ENCODE measurements at regions not wholly inside any gene's neighbourhood (a gene's known extent, or its start where the extent isn't known, plus 50 kb on each side); places are given as distances from the start of the nearest gene placed in this dataset.

- no peak for DNase-seq (ENCODE audit: low read depth, low spot score)
These were observed 185.0 kb upstream of the SMIM21 start for GRCh38 chr18:75612456-75612855.

- no peak for DNase-seq (ENCODE audit: low read depth, low spot score)
These were observed 180.2 kb upstream of the SMIM21 start for GRCh38 chr18:75607701-75608100.

GRCh38 chr18:75592527-75592926 is 165.0 kb upstream of the SMIM21 start:
- no peak for DNase-seq (ENCODE audit: low read depth, low spot score)

- DNase-seq (ENCODE audit: low read depth, low spot score), result no peak
These were observed 160.9 kb upstream of the SMIM21 start for GRCh38 chr18:75588412-75588811.

GRCh38 chr18:75587131-75587530 is 159.6 kb upstream of the SMIM21 start:
- no peak for DNase-seq (ENCODE audit: low read depth, low spot score)

GRCh38 chr18:75586130-75586889 is 158.8 kb upstream of the SMIM21 start:
- no peak for DNase-seq (ENCODE audit: low read depth, low spot score)

- no peak for DNase-seq (ENCODE audit: low read depth, low spot score)
These were observed 155.4 kb upstream of the SMIM21 start for GRCh38 chr18:75582940-75583339.

- no peak for DNase-seq (ENCODE audit: low read depth, low spot score)
These were observed 154.9 kb upstream of the SMIM21 start for GRCh38 chr18:75582406-75582821.

GRCh38 chr18:75581336-75582131 is 154.0 kb upstream of the SMIM21 start:
- DNase-seq (ENCODE audit: low read depth, low spot score), result no peak

GRCh38 chr18:75574187-75574586 is 146.7 kb upstream of the SMIM21 start:
- DNase-seq (ENCODE audit: low read depth, low spot score), result no peak

GRCh38 chr18:75563150-75563549 is 135.6 kb upstream of the SMIM21 start:
- DNase-seq (ENCODE audit: low read depth, low spot score), result no peak

GRCh38 chr18:75562216-75562615 is 134.7 kb upstream of the SMIM21 start:
- DNase-seq (ENCODE audit: low read depth, low spot score), result no peak

GRCh38 chr18:75558790-75559189 is 131.3 kb upstream of the SMIM21 start:
- DNase-seq (ENCODE audit: low read depth, low spot score), result no peak

GRCh38 chr18:75556841-75557240 is 129.3 kb upstream of the SMIM21 start:
- DNase-seq (ENCODE audit: low read depth, low spot score), result no peak

- no peak for DNase-seq (ENCODE audit: low read depth, low spot score)
These were observed 127.2 kb upstream of the SMIM21 start for GRCh38 chr18:75554644-75555185.

GRCh38 chr18:75554176-75554575 is 126.7 kb upstream of the SMIM21 start:
- no peak for DNase-seq (ENCODE audit: low read depth, low spot score)

GRCh38 chr18:75553021-75553420 is 125.5 kb upstream of the SMIM21 start:
- DNase-seq (ENCODE audit: low read depth, low spot score), result no peak

GRCh38 chr18:75551071-75551470 is 123.6 kb upstream of the SMIM21 start:
- no peak for DNase-seq (ENCODE audit: low read depth, low spot score)

- no peak for DNase-seq (ENCODE audit: low read depth, low spot score)
These were observed 120.9 kb upstream of the SMIM21 start for GRCh38 chr18:75548353-75548905.

GRCh38 chr18:75546964-75547363 is 119.5 kb upstream of the SMIM21 start:
- no peak for DNase-seq (ENCODE audit: low read depth, low spot score)

GRCh38 chr18:75545189-75545588 is 117.7 kb upstream of the SMIM21 start:
- no peak for DNase-seq (ENCODE audit: low read depth, low spot score)

- no peak for DNase-seq (ENCODE audit: low read depth, low spot score)
These were observed 117.0 kb upstream of the SMIM21 start for GRCh38 chr18:75544496-75544895.

All from smooth muscle cell of the brain vasculature (primary cell).